Keratinocyte (primary cell): ENCODE measurements at regions not wholly inside any gene's neighbourhood (a gene's known extent, or its start where the extent isn't known, plus 50 kb on each side); places are given as distances from the start of the nearest gene placed in this dataset.

Experiments used
- DNase-seq: peaks from one replicate; pipeline ENCODE4 v3.0.0-alpha.2; 2011; ENCODE audit warnings: low read depth, missing footprints, low spot score
- FAIRE-seq: peaks from 2 replicates; lab custom pipeline; 2011; peaks lifted over from hg19 to GRCh38; lab: Jason Lieb, UNC
- H2AFZ ChIP-seq: 2 replicates; pipeline ENCODE4 v1.6.0; 2012; ENCODE audit warnings: low read length, control low read depth, inconsistent platforms; ENCODE audit not compliant: control insufficient read depth
- H3K27ac ChIP-seq: 2 replicates; pipeline ENCODE4 v1.5.1; 2011; ENCODE audit warnings: low read length; ENCODE audit not compliant: control insufficient read depth, insufficient read depth
- H3K27me3 ChIP-seq: 3 replicates; pipeline ENCODE4 v1.6.0; 2011; ENCODE audit warnings: low read length; ENCODE audit not compliant: control insufficient read depth, insufficient read depth; ENCODE audit errors: extremely low read depth
- H3K36me3 ChIP-seq, 2 experiments: 2 replicates in 1 of 2; 3 replicates in 1 of 2; pipeline ENCODE4 v1.5.1; 2011; ENCODE audit warnings: low read length in 2 of 2, mild to moderate bottlenecking in 1 of 2; ENCODE audit not compliant: control insufficient read depth in 2 of 2, insufficient read depth in 2 of 2; ENCODE audit errors: extremely low read depth in 1 of 2
- H3K4me1 ChIP-seq: 3 replicates; pipeline ENCODE4 v1.5.1; 2011; ENCODE audit warnings: low read length; ENCODE audit not compliant: control insufficient read depth, insufficient read depth; ENCODE audit errors: extremely low read depth
- H3K4me2 ChIP-seq: 3 replicates; pipeline ENCODE4 v1.6.0; 2011; ENCODE audit warnings: low read depth, low read length; ENCODE audit not compliant: control insufficient read depth, insufficient read depth; ENCODE audit errors: extremely low read depth
- H3K4me3 ChIP-seq, 3 experiments: fragments of 200-600 bp in 1 of 3; sonication (generic) in 1 of 3; 2 replicates in 2 of 3; 3 replicates in 1 of 3; pipeline ENCODE4 v1.5.1; 2011 to 2016; ENCODE audit warnings: low read length in 3 of 3, mild to moderate bottlenecking in 3 of 3, control low read depth in 2 of 3, inconsistent platforms in 1 of 3, low read depth in 1 of 3, mixed read lengths in 1 of 3, mixed run types in 1 of 3, moderate library complexity in 1 of 3; ENCODE audit not compliant: control insufficient read depth in 2 of 3, insufficient read depth in 2 of 3; ENCODE audit errors: extremely low read depth in 1 of 3
- H3K79me2 ChIP-seq: 2 replicates; pipeline ENCODE4 v1.6.0; 2012; ENCODE audit warnings: low read length; ENCODE audit not compliant: control insufficient read depth, insufficient read depth
- H3K9ac ChIP-seq: 3 replicates; pipeline ENCODE4 v1.6.0; 2011; ENCODE audit warnings: low read length; ENCODE audit not compliant: control insufficient read depth, insufficient read depth; ENCODE audit errors: extremely low read depth
- H3K9me1 ChIP-seq: 3 replicates; pipeline ENCODE4 v1.6.0; 2011; ENCODE audit warnings: low read length; ENCODE audit not compliant: control insufficient read depth, insufficient read depth; ENCODE audit errors: extremely low read depth
- H3K9me3 ChIP-seq: 2 replicates; pipeline ENCODE4 v1.5.1; 2012; ENCODE audit warnings: low read depth, low read length; ENCODE audit not compliant: control insufficient read depth
- H4K20me1 ChIP-seq: 3 replicates; pipeline ENCODE4 v1.6.0; 2011; ENCODE audit warnings: low read length; ENCODE audit not compliant: control insufficient read depth, insufficient read depth; ENCODE audit errors: extremely low read depth
- CTCF ChIP-seq, 3 experiments: IDR thresholded peaks in 1 of 3; conservative IDR thresholded peaks in 1 of 3; optimal IDR thresholded peaks in 1 of 3; 2 replicates in 2 of 3; 3 replicates in 1 of 3; pipeline versions ENCODE3 to v1.5.1; 2011; ENCODE audit warnings: low read length in 3 of 3, mild to moderate bottlenecking in 3 of 3, moderate library complexity in 2 of 3, control low read depth in 1 of 3, inconsistent platforms in 1 of 3; ENCODE audit not compliant: insufficient read depth in 2 of 3; ENCODE audit errors: extremely low read depth in 1 of 3
- EZH2 ChIP-seq: IDR thresholded peaks from one replicate; pipeline ENCODE4 v1.6.1; 2012; ENCODE audit warnings: inconsistent platforms, mild to moderate bottlenecking, low read length, moderate library complexity
- dilution Hi-C: fragments of 300-500 bp; cut with MboI; formaldehyde crosslinking; loops from one replicate; pipeline ENCODE4 v1.7.0; 2020; ENCODE audit warnings: low sequenced_read_pairs; ENCODE audit not compliant: extremely low pct_ligation_motif_present

GRCh38 chr16:65713181-65713808 is 591.4 kb upstream of the CDH11 start:
- Histone ChIP-seq H3K27ac (no peak overlapping the region), H3K9me3 (no peaks in the 10 kb centered on the region), H3K9me1 (no peaks in the 10 kb centered on the region), H2AFZ (no peak overlapping the region), H4K20me1 (no peaks in the 10 kb centered on the region), H3K27me3 (no peaks in the 10 kb centered on the region), H3K36me3 (no peaks in the 10 kb centered on the region), H3K4me2 (no peak overlapping the region), H3K4me1 (no peaks in the 10 kb centered on the region), H3K4me3 (no peak overlapping the region), H3K79me2 (no peaks in the 10 kb centered on the region), H3K9ac (no peak overlapping the region)
- FAIRE-seq, result no peak
- dilution Hi-C loops, result no loop called here
- TF ChIP-seq EZH2 (no peak), CTCF (optimal IDR thresholded peaks at IDR 0.05 in 1 of 3, IDR thresholded peaks at IDR 0.05 in 1 of 3, conservative IDR thresholded peaks at IDR 0.05 in 1 of 3; ENCODE audit: extremely low read depth in 1 of 3, insufficient read depth in 2 of 3, low read length in 3 of 3) (no peak)
- no peak for DNase-seq

GRCh38 chr16:65710107-65710506 is 588.2 kb upstream of the CDH11 start:
- FAIRE-seq (no peak), DNase-seq (no peak)
- no peak overlapping the region for H3K4me3 ChIP-seq
- H3K79me2 ChIP-seq, result no peaks in the 10 kb centered on the region
- no peaks in the 10 kb centered on the region for H3K9me1 ChIP-seq
- no peak overlapping the region for H3K9ac ChIP-seq
- no peaks in the 10 kb centered on the region for H3K27me3 ChIP-seq
- no peaks in the 10 kb centered on the region for H3K4me1 ChIP-seq
- H3K9me3 ChIP-seq, result no peaks in the 10 kb centered on the region
- TF ChIP-seq CTCF (optimal IDR thresholded peaks at IDR 0.05 in 1 of 3, IDR thresholded peaks at IDR 0.05 in 1 of 3, conservative IDR thresholded peaks at IDR 0.05 in 1 of 3; ENCODE audit: extremely low read depth in 1 of 3, insufficient read depth in 2 of 3, low read length in 3 of 3) (no peak), EZH2 (no peak)
- H3K4me2 ChIP-seq, result no peak overlapping the region
- dilution Hi-C loops, result no loop called here
- H2AFZ ChIP-seq, result no peak overlapping the region
- H4K20me1 ChIP-seq, result no peaks in the 10 kb centered on the region
- no peak overlapping the region for H3K27ac ChIP-seq
- no peaks in the 10 kb centered on the region for H3K36me3 ChIP-seq
